HG03045 (cell line): ENCODE measurements at regions not wholly inside any gene's neighbourhood (a gene's known extent, or its start where the extent isn't known, plus 50 kb on each side); places are given as distances from the start of the nearest gene placed in this dataset.

Experiments used
- ATAC-seq: cut with Tn5 transposase; IDR thresholded peaks from one replicate; pipeline ENCODE4 v1.9.1; 2021; ENCODE audit warnings: mild to moderate bottlenecking, moderate library complexity; ENCODE audit not compliant: unreplicated experiment

- no peak for ATAC-seq
Measured at GRCh38 chr11:104366321-104366734, 202.4 kb upstream of the PDGFD start.

- no peak for ATAC-seq
Measured at GRCh38 chr11:104365676-104366075, 201.7 kb upstream of the PDGFD start.

GRCh38 chr11:104361975-104362374 lies 198.0 kb upstream of the PDGFD start:
- ATAC-seq: no peak

GRCh38 chr11:104352036-104352435 lies 188.1 kb upstream of the PDGFD start:
- no peak for ATAC-seq

GRCh38 chr11:104343578-104343977 lies 179.6 kb upstream of the PDGFD start:
- no peak for ATAC-seq

GRCh38 chr11:104340590-104340989 lies 176.6 kb upstream of the PDGFD start:
- ATAC-seq: no peak

- ATAC-seq: no peak
Measured at GRCh38 chr11:104339380-104339831, 175.5 kb upstream of the PDGFD start.

GRCh38 chr11:104338186-104338585 lies 174.2 kb upstream of the PDGFD start:
- no peak for ATAC-seq

GRCh38 chr11:104337273-104337672 lies 173.3 kb upstream of the PDGFD start:
- no peak for ATAC-seq

GRCh38 chr11:104333977-104334376 lies 170.0 kb upstream of the PDGFD start:
- peak; percentile 61 for ATAC-seq

GRCh38 chr11:104332110-104332509 lies 168.2 kb upstream of the PDGFD start:
- ATAC-seq: no peak

- ATAC-seq: no peak
Measured at GRCh38 chr11:104329078-104329665, 165.2 kb upstream of the PDGFD start.

- ATAC-seq: no peak
Measured at GRCh38 chr11:104328512-104328907, 164.6 kb upstream of the PDGFD start.

- no peak for ATAC-seq
Measured at GRCh38 chr11:104327861-104328511, 164.0 kb upstream of the PDGFD start.

GRCh38 chr11:104325093-104325492 lies 161.1 kb upstream of the PDGFD start:
- ATAC-seq: no peak

- ATAC-seq: no peak
Measured at GRCh38 chr11:104324276-104324675, 160.3 kb upstream of the PDGFD start.

- no peak for ATAC-seq
Measured at GRCh38 chr11:104323841-104324240, 159.9 kb upstream of the PDGFD start.

- ATAC-seq: no peak
Measured at GRCh38 chr11:104322696-104323095, 158.7 kb upstream of the PDGFD start.

GRCh38 chr11:104320956-104321355 lies 157.0 kb upstream of the PDGFD start:
- no peak for ATAC-seq

- ATAC-seq: no peak
Measured at GRCh38 chr11:104320097-104320496, 156.2 kb upstream of the PDGFD start.

- no peak for ATAC-seq
Measured at GRCh38 chr11:104319396-104319795, 155.4 kb upstream of the PDGFD start.

- ATAC-seq: no peak
Measured at GRCh38 chr11:104306862-104307474, 143.0 kb upstream of the PDGFD start.
